ENCODE measurements at regions not wholly inside any gene's neighbourhood (a gene's known extent, or its start where the extent isn't known, plus 50 kb on each side); places are given as distances from the start of the nearest gene placed in this dataset.

DNA sequence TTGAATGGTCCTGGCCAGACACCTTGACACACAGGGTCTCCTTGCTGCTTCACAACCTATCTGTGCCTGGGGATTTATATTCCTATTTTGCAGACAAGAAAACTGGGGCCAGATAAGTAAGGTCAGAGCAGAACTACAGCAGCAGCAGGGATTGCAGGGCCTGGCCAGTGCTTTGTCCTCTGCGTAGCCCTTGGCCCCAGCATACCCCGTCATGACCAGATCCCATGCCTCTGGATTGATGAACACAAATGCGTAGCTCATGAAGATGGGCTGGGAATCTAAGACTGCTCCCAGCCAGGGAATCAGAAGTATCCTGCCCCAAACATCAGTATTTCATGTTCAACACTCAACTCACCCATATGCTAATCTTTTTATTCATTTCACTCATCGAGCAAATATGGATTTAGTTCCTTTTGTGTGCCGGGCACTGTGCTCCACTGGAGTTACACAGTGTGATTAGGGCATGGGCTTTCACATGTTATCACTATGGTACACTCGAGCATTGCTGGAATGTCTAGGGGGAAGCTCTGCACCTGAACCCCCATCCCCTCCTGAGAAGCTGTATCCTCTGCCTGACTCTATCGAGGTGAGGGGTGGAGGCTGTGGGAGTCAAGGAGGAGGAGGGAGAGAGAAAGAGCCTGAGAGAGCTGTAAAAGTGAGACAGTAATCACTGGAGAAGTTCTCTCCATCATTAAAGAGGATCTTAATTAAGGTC lies 143.3 kb downstream of the CYP26B1 start:
- DNase-seq (ENCODE audit: low spot score): no peak

DNA sequence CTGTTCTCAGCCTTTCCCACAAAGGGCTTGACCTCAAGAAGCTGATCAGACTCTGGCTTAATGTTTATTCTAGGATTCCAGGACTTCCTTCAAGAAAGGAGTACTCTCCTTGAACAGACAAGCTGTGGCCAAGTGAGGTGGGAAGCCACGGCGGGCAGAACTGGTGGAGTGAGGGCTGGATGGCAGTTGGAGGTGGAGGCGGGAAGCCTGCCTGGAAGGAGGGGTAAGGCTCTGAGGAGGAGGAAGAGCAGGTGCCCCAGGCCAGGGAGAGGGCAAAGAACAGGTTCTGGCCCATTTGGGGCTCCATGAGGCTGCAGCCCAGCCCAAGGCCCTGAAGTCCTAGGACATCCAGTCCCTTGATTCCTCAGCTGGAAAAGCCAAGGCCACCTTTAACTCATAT lies 143.9 kb downstream of the CYP26B1 start:
- no peak for DNase-seq (ENCODE audit: low spot score)

DNA sequence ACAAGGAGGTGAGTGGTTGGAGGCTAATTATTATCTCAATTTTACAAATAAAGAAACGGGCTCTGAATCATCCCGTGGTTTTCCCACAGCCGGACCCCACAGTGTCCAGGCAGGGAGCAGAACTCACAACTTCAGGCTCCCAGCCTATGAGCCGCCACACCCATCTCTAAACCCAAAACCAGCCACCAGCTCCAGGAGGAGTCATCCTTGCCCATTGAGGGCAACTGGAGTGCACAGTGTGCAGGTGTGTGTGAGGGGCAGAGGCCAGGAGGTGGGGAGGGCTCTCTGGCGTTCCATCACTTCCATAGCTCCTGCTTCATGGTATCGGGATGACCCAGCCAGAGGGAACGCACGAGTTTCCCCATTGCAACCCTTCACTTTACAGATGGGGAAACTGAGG lies 144.5 kb downstream of the CYP26B1 start:
- DNase-seq (ENCODE audit: low spot score): no peak

- DNase-seq (ENCODE audit: low spot score): no peak
These were observed 145.5 kb downstream of the CYP26B1 start for GRCh38 chr2:72001937-72002690.

DNA sequence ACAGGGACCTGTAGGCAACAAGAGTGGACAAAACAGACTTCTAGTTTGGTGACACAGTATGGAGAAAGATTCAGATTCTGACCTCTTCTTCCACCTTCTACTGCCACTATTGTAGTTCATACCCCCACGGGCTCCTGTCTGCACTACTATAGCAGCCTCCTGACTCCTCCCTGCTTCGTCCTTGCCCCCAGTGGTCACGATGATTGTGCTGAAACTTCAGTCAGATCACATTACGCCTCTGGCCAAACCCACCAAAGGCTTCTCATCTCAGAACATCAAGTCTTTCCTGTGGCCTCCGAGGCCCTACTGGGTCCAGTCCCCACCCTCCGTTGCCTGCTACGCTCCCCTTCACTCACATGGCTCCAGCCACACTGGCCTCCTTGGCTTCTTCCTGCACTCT lies 147.6 kb downstream of the CYP26B1 start:
- DNase-seq (ENCODE audit: low spot score): no peak

DNA sequence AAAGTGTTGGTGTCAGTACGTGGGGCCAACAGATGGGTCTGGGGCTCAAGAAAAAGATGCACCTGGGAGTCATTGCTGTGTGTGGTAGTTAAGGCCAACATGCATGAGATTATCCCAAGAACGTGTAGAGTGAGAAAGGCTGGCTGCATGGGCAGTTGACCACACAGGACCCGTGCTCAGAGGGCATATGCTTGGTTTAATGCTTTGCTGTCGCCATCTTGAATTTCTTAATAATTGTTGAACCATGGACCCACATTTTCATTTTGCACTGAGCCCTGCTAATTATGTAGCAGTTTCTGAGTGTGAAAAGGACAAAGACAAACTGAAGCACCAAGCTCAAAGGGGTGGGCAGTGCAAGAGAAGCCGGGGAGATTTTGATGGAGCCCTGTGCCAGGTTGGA lies 148.1 kb downstream of the CYP26B1 start:
- no peak for DNase-seq (ENCODE audit: low spot score)

- no peak for DNase-seq (ENCODE audit: low spot score)
These were observed 149.8 kb downstream of the CYP26B1 start for GRCh38 chr2:71997843-71998242.

DNA sequence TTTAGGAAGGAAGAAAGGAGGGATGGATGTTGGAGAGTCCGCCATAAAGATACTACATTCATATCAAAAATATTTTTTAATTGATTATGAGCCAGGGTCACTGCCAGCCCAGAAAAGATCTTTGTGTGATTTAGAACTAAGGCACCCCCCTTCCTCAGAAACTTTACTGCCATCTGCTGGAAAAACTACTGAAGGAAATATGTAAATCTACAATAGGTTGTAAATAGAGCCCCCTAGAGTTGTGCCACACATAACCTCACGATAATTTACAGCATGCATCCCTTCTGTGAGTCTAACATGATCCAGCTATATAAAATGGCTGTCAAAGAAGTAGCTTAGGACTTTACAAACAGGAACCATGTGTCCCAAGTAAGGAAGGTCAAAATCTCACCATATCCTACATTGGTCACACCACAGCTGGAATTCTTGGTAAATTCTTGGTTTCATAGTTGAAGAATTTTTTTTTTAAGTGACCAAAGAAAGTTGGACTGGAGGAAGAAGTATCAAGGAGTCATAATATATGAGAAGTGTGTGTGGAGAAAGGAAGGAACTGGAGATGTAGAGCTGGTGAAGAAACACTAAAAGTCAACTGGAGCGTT lies 152.5 kb downstream of the CYP26B1 start:
- DNase-seq (ENCODE audit: low spot score): no peak

- DNase-seq (ENCODE audit: low spot score): no peak
These were observed 155.6 kb downstream of the CYP26B1 start for GRCh38 chr2:71992036-71992435.

DNA sequence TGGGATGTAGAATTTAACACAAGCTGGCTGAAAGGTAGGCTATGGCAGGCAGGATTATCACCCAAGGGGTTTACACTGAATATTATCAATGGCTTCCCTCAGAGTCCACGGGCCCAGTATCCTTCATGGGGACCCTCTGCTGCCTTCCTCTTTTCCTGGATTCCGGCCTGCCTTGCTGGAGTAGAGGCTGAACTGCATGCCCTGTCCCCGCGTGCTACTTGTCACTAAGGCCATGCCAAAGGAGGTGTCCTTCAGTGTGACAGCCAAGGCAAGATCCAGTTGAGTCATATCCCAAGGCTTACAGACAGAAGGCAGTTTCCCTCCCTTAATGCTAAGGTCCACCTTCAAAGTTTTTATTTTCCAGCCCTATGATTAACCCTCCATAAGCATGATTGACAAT lies 156.3 kb downstream of the CYP26B1 start:
- DNase-seq (ENCODE audit: low spot score): no peak

DNA sequence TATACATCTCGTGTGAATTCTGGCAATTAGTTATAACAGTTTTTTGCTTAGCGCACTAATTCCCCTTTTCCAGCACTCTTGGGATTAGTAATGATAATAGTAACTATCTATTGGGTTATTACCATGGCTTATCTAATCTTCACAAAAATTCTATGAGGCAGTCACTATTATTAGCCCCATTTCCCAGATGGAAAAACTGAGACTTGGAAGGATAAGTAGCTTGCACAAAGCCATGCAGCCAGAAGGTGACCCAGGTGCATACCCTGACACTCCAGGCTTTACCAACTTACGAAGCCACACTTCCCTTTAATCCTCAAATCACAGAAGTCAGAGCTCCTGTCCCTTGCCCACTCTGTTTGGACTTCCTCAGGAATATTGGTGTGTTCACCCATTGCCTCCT lies 156.8 kb downstream of the CYP26B1 start:
- no peak for DNase-seq (ENCODE audit: low spot score)

DNA sequence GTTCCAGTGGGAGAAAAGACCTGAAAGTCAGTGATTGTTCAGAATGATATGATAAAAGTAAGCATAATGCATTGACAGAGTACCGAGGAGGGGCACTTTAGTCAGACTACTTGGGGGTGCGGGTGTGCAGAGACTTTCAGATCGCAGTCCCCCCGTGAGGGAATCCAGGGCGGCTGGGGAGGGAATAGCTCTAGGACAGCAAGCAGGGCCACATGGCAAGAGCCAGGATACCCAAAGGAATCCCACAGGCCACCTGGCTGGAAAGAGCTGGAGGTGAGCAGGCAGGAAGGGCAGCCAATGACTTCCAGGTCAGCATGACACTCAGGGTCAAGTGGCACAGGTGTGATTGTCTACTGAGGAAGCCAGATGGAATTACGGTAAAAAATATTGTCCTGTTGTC lies 157.5 kb downstream of the CYP26B1 start:
- no peak for DNase-seq (ENCODE audit: low spot score)

GRCh38 chr2:71989671-71990070 lies 158.0 kb downstream of the CYP26B1 start:
- no peak for DNase-seq (ENCODE audit: low spot score)

DNA sequence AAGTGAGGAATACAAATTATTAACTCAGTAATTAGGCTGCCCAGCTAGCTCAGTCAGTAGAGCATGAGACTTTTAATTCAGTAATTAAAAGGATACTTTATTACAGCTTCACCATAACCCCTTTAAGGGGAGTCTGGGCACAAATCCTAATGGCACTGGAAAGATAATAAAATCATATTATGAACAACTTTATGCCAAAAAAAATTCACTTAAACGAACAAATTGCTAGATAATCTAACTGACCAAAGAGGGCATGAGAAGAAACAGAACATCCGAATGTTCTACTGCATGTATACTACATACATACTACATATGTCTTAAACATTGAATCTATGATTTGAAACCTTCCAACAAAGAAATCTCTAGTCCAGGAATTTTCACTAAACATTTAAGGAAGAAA lies 159.5 kb downstream of the CYP26B1 start:
- DNase-seq (ENCODE audit: low spot score): no peak

- DNase-seq (ENCODE audit: low spot score): no peak
These were observed 171.0 kb downstream of the CYP26B1 start for GRCh38 chr2:71976685-71977084.

- no peak for DNase-seq (ENCODE audit: low spot score)
These were observed 172.8 kb downstream of the CYP26B1 start for GRCh38 chr2:71974846-71975245.

DNA sequence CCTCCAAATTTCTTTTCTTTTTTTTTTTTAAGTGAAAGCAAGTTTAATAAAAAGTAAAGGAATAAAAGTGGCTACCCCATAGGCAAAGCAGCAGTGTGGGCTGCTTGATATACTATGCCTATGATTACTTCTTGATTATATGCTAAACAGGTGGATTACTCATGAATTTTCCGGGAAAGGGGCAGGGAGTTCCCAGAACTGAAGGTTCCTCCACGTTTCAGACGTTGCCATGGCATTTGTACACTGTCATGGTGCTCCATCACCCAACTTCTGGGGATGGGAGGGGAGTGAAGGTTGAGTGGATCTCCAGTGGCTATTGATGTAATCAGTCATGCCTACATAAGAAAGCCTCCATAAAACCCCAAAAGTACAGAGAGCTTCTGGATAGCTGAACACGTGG lies 176.2 kb downstream of the CYP26B1 start:
- no peak for DNase-seq (ENCODE audit: low spot score)

DNA sequence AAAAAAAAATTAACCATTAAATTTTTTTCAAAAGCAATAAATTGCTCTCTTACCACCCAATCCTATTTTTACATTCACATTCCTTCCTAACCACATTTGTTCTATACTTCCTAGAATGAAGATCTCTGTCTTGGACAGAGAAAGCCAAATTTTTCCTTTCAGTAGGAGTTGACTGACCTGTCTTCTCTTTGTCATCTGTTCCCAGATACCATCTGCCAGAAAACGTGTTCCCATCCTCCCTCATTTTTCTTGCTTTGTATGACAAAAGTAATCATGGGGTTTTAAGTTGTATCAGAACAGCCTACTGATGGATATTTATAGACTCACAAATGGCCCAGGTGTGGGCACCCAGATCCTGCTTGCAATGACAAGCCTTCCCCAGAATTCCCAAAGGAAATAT lies 182.1 kb downstream of the CYP26B1 start:
- DNase-seq (ENCODE audit: low spot score): peak; percentile 6

DNA sequence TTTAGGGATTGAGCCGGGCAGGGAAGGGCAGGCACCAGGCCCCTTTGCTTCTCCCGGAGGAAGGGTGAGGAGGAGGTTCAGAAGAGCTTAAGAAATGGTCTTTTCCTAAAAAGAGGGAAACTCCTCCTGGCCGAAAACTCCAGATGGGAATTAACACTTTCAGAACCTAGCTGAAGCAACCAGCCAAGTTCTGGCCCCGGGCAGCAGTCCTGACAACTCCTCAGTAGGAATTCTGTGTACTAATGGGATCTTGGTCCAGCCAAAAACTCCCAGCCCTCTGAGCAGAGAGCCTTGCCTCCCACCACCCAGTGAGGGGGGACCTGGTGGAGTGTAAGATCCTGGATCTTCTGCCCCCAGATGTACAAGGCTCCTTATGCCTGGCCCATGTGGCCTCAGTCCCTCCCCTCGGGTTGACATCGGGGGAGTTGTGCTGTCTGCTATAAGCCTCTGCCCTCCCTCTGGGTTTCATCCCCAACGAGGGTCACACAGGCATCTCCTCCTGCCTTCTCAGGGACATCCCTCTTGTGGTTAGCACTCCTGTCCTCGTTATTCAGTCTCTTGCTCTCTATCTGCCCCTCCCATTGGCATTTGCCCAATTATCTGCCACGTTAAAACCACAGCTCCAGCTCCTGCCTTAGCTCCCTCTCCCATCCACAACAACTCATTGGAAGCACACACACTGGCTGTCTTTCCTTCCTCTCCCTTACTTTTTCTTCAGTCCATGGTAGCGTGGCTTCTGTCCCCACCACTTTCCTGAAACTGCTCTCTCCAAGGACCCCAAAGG lies 184.6 kb downstream of the CYP26B1 start:
- no peak for DNase-seq (ENCODE audit: low spot score)

DNA sequence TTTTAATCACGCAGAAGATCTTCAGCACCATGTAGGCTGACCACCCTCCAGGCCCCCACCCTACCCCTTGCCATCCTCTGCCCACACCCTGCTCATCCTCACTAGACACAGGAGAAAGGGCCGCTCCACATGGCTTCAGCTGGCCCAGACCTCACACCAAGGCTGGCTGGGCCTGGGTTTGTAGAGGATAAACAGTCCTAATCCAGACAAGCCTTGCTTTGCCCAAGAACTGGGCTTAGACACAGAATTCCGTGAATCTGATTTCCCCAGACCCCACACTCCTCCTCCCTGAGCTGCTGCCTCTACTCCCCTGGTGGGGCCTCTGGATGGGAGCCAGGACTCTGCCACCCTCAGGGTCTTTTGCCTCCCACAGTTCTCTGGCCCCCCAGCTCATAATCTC lies 185.3 kb downstream of the CYP26B1 start:
- no peak for DNase-seq (ENCODE audit: low spot score)

GRCh38 chr2:71961289-71962027 lies 186.2 kb downstream of the CYP26B1 start:
- DNase-seq (ENCODE audit: low spot score): no peak

GRCh38 chr2:71959494-71959893 lies 188.2 kb downstream of the CYP26B1 start:
- no peak for DNase-seq (ENCODE audit: low spot score)
